T-cell (primary cell): ENCODE measurements at regions not wholly inside any gene's neighbourhood (a gene's known extent, or its start where the extent isn't known, plus 50 kb on each side); places are given as distances from the start of the nearest gene placed in this dataset.

ENCODE experiments used
- ATAC-seq, 4 experiments: fragments of 200-7000 bp in 3 of 4; fragments of 150-1000 bp in 1 of 4; cut with Tn5 transposase; replicated peaks in 1 of 4; 1 replicate in 3 of 4; 2 replicates in 1 of 4; pipeline ENCODE4 v1.10.0; 2021; ENCODE audit warnings: moderate library complexity in 3 of 4, mild to moderate bottlenecking in 2 of 4, moderate number of reproducible peaks in 1 of 4
- CTCF ChIA-PET, 2 donors: fragments of 300-600 bp; sonication (Branson Sonifier 250); formaldehyde crosslinking; loops; one replicate each; lab custom pipeline; 2022; ENCODE audit warnings: antibody characterized with exemption in 2 of 2; lab: Charles Lee
- POLR2A ChIA-PET, 2 donors: fragments of 300-600 bp; sonication (Branson Sonifier 250); formaldehyde crosslinking; loops; one replicate each; lab custom pipeline; 2022; ENCODE audit warnings: antibody characterized with exemption in 2 of 2; lab: Charles Lee
- DNase-seq, 35 experiments: peaks; one replicate each; pipeline versions ENCODE4 v3.0.0 to v3.0.0-alpha.2; 2013 to 2023
- H3K27ac ChIP-seq: one replicate; pipeline ENCODE4 v1.5.1; 2013; ENCODE audit warnings: low read length
- H3K27me3 ChIP-seq, 2 experiments: replicated peaks in 1 of 2; 1 replicate in 1 of 2; 2 replicates in 1 of 2; pipeline versions ENCODE4 v1.6.1 to v1.7.0; 2013; ENCODE audit warnings: low read length in 1 of 2, mixed read lengths in 1 of 2; ENCODE audit not compliant: control insufficient read depth in 2 of 2, insufficient read depth in 2 of 2; ENCODE audit errors: extremely low read depth in 1 of 2
- H3K36me3 ChIP-seq, 2 donors: 1 replicate in 1 of 2; 2 replicates in 1 of 2; pipeline versions ENCODE4 v1.6.1 to v1.7.0; 2013; ENCODE audit warnings: low read length in 1 of 2; ENCODE audit not compliant: control insufficient read depth in 2 of 2, insufficient read depth in 1 of 2; ENCODE audit errors: extremely low read depth in 1 of 2
- H3K4me1 ChIP-seq, 2 experiments: 1 replicate in 1 of 2; 2 replicates in 1 of 2; pipeline versions ENCODE4 v1.6.1 to v1.7.0; 2013; ENCODE audit warnings: low read length in 2 of 2, mixed read lengths in 1 of 2; ENCODE audit not compliant: insufficient read depth in 2 of 2, control insufficient read depth in 1 of 2; ENCODE audit errors: extremely low read depth in 1 of 2
- H3K4me3 ChIP-seq, 2 donors: 1 replicate in 1 of 2; 2 replicates in 1 of 2; pipeline versions ENCODE4 v1.5.1 to v1.7.0; 2013; ENCODE audit warnings: mild to moderate bottlenecking in 2 of 2, low read length in 1 of 2, moderate library complexity in 1 of 2; ENCODE audit not compliant: control insufficient read depth in 1 of 2; ENCODE audit errors: extremely low read depth in 1 of 2
- H3K9me3 ChIP-seq: 2 replicates; pipeline ENCODE4 v1.7.0; 2013
- H3K27ac Mint-ChIP-seq, 2 donors: one replicate each; pipeline ENCODE4 v1.8.0; 2020 to 2021; ENCODE audit warnings: mild to moderate bottlenecking in 2 of 2, mixed read lengths in 2 of 2
- H3K27me3 Mint-ChIP-seq, 2 donors: one replicate each; pipeline ENCODE4 v1.8.0; 2021 to 2022; ENCODE audit warnings: mixed read lengths in 2 of 2
- H3K36me3 Mint-ChIP-seq: one replicate; pipeline ENCODE4 v1.8.0; 2021; ENCODE audit warnings: mixed read lengths
- H3K4me1 Mint-ChIP-seq, 3 donors: one replicate each; pipeline ENCODE4 v1.8.0; 2020 to 2022; ENCODE audit warnings: mixed read lengths in 3 of 3, mild to moderate bottlenecking in 1 of 3
- H3K4me3 Mint-ChIP-seq, 3 donors: one replicate each; pipeline ENCODE4 v1.8.0; 2020 to 2022; ENCODE audit warnings: mild to moderate bottlenecking in 3 of 3, mixed read lengths in 3 of 3, moderate library complexity in 3 of 3
- H3K9me3 Mint-ChIP-seq, 3 donors: one replicate each; pipeline ENCODE4 v1.8.0; 2020 to 2022; ENCODE audit warnings: mixed read lengths in 3 of 3
- WGBS: methylation state at CpG from one replicate; pipeline ENCODE4 v1.1.5; 2013; ENCODE audit warnings: missing lambda C conversion rate; ENCODE audit not compliant: insufficient coverage; 5-methylcytosine and 5-hydroxymethylcytosine counted together

DNA sequence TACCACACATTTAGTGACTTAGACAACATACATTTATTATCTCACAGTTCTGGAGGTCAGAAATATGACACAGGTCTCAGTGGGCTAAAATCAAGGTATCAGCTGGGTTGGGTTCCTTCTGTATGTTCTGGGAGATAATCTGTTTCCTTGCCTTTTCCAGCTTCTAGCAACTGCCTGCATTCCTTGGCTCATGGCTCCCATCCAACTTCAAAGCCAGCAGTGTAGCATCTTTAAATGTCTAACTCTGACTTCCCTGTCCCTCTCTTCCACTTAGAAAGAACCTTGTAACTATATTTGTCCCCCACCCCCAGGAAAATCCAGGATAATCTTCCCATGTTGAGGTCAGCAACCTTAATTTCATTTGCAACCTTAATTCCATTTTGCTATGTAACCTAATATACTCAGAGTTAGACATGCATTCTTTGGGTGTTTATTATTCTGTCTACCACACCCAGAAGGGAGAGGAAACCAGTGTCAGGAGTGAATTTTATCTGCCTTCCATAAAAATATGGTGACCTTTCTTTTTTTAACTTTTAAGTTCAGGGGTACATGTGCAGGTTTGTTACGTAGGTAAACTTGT lies 57.3 kb upstream of the SMIM30 start:
- ChIA-PET POLR2A (no interaction called here), CTCF (no interaction called here)
- Mint-ChIP-seq H3K4me3 (no peak overlapping the region), H3K9me3 (no peaks in the 10 kb centered on the region), H3K4me1 (no peaks in the 10 kb centered on the region), H3K27ac (no peak overlapping the region), H3K27me3 (peaks cover 6 to 12% of the 10 kb centered on the region in 2 donors), H3K36me3 (no peaks in the 10 kb centered on the region)
- ATAC-seq (no peak), DNase-seq (no peak)
- no peak overlapping the region for H3K4me3 ChIP-seq
- no CpG with 5 or more reads among the region's 1 CpG for WGBS
- H3K27ac ChIP-seq, result no peak overlapping the region
- H3K4me1 ChIP-seq, result no peaks in the 10 kb centered on the region
- no peaks in the 10 kb centered on the region for H3K36me3 ChIP-seq
- H3K27me3 ChIP-seq, result peaks cover 0 to 3% of the 10 kb centered on the region in 2 experiments
- H3K9me3 ChIP-seq, result no peaks in the 10 kb centered on the region

DNA sequence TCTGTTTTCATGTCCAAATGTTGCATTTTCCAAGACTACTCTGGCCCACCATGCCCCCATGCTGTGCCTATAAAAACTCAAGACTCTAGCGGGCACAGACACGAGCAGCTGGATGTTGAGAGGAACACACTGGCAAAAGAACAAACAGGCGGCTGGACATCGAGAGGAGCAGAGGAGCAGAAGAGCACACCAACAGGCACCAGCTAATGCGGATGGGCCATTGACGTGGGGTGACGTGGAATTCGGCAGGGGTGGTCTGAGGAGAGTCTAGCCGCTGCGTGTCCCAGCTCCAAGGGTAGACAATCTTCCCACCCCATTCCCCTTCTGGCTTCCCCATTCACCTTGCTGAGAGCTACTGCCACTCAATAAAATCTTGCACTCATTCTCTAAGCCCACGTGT lies 54.4 kb upstream of the SMIM30 start:
- H3K9me3 Mint-ChIP-seq, result no peaks in the 10 kb centered on the region
- ATAC-seq, result no peak
- peaks cover 9 to 20% of the 10 kb centered on the region in 2 donors for H3K27me3 Mint-ChIP-seq
- no peaks in the 10 kb centered on the region for H3K36me3 ChIP-seq
- DNase-seq, result no peak
- ChIA-PET CTCF (no interaction called here), POLR2A (no interaction called here)
- H3K4me1 Mint-ChIP-seq, result no peaks in the 10 kb centered on the region
- no peak overlapping the region for H3K27ac ChIP-seq
- H3K4me1 ChIP-seq, result no peaks in the 10 kb centered on the region
- H3K27ac Mint-ChIP-seq, result no peak overlapping the region
- no peak overlapping the region for H3K4me3 ChIP-seq
- H3K36me3 Mint-ChIP-seq, result no peaks in the 10 kb centered on the region
- peaks cover 0 to 3% of the 10 kb centered on the region in 2 experiments for H3K27me3 ChIP-seq
- no peaks in the 10 kb centered on the region for H3K9me3 ChIP-seq
- WGBS, result 90% methylated on average over 11 of the region's 11 CpGs
- no peak overlapping the region for H3K4me3 Mint-ChIP-seq

DNA sequence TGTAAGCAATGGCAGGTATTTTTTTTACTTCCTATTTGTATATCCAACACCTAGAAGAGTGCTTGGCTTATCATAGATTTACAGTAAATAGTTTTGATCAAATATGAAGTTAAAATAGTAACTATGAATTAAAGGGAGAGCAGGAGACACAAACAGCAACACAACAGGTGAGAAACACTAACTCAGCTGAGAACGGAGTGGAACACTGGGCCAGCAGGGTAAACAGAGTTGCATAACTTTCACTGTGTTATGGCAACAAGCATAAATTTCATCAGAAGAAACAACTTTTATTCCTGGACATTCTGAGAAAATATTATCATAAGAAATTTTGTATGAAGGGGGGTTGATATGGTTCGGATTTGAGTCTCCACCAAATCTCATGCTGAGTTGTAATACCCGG lies 52.2 kb upstream of the SMIM30 start:
- Mint-ChIP-seq H3K4me3 (no peak overlapping the region), H3K27me3 (peaks cover 9 to 28% of the 10 kb centered on the region in 2 donors), H3K36me3 (no peaks in the 10 kb centered on the region), H3K4me1 (no peaks in the 10 kb centered on the region), H3K27ac (no peak overlapping the region), H3K9me3 (no peaks in the 10 kb centered on the region)
- CTCF ChIA-PET, result no interaction called here
- DNase-seq (no peak), ATAC-seq (no peak)
- POLR2A ChIA-PET, result no interaction called here
- no peaks in the 10 kb centered on the region for H3K9me3 ChIP-seq
- no peak overlapping the region for H3K27ac ChIP-seq
- no peak overlapping the region for H3K4me3 ChIP-seq
- no CpG with 5 or more reads among the region's 3 CpGs for WGBS
- no peaks in the 10 kb centered on the region for H3K4me1 ChIP-seq
- no peaks in the 10 kb centered on the region for H3K36me3 ChIP-seq
- H3K27me3 ChIP-seq, result peaks cover 0 to 3% of the 10 kb centered on the region in 2 experiments
